ENCODE measurements at regions not wholly inside any gene's neighbourhood (a gene's known extent, or its start where the extent isn't known, plus 50 kb on each side); places are given as distances from the start of the nearest gene placed in this dataset.

DNA sequence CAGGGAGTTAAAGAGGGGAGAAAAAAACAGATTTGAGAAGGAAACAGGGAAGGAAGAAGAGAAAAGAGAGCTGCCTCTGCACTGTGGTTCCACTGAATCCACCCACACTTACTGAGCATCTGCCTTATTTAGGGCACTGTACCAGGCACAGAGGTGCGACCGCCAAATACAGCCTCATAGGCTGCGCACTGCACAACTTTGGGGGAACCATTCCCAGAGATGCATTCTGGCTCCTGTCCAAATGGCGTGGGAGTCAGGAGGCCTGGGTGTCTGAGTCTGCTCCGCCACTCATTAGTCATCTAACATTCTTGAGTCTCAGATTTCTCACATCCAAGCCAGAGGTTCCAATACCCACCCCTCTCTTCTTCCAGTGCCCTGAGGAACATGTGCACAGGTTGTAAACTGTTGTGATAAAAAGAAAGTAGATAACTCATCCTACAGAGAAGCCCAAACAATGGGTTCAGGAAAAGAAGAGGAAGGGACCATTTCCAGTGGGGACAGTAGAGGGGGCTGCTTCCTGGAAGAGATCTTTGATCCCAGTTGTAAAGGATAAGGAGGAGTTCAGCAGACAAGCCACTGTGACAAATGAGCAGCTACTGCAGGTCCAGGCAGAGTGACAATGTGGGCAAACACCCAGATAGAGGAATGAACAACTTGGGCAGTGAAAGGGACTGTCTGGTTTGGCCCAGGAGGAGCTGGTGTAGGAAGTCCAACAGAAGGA lies 254.6 kb downstream of the UACA start:
- TF ChIP-seq, protein P1, sequence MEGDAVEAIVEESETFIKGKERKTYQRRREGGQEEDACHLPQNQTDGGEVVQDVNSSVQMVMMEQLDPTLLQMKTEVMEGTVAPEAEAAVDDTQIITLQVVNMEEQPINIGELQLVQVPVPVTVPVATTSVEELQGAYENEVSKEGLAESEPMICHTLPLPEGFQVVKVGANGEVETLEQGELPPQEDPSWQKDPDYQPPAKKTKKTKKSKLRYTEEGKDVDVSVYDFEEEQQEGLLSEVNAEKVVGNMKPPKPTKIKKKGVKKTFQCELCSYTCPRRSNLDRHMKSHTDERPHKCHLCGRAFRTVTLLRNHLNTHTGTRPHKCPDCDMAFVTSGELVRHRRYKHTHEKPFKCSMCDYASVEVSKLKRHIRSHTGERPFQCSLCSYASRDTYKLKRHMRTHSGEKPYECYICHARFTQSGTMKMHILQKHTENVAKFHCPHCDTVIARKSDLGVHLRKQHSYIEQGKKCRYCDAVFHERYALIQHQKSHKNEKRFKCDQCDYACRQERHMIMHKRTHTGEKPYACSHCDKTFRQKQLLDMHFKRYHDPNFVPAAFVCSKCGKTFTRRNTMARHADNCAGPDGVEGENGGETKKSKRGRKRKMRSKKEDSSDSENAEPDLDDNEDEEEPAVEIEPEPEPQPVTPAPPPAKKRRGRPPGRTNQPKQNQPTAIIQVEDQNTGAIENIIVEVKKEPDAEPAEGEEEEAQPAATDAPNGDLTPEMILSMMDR (IDR thresholded peaks at IDR 0.05) = no peak
- no peak for TF ChIP-seq EP300 (IDR thresholded peaks at IDR 0.05)
- TF ChIP-seq POLR2A (IDR thresholded peaks at IDR 0.05; ENCODE audit: low read depth) = no peak
- no peak for TF ChIP-seq POLR2AphosphoS5 (IDR thresholded peaks at IDR 0.05)
